PC-3 (cell line): ENCODE measurements at regions not wholly inside any gene's neighbourhood (a gene's known extent, or its start where the extent isn't known, plus 50 kb on each side); places are given as distances from the start of the nearest gene placed in this dataset.

ENCODE experiments used
- ATAC-seq: fragments of 200-7000 bp; cut with Tn5 transposase; 2 replicates; pipeline ENCODE4 v1.9.1; 2020; ENCODE audit warnings: mild to moderate bottlenecking, moderate library complexity
- BruUV-seq: library from RNA; stranded (reverse); fragments of 400-500 nt; replicated peaks from 2 replicates; lab custom pipeline; 2021; lab: Mats Ljungman, UMichigan
- CTCF ChIA-PET: fragments of 300-600 bp; sonication (Branson Sonifier 250); formaldehyde crosslinking; loops from one replicate; lab custom pipeline; 2022; ENCODE audit warnings: antibody characterized with exemption; lab: Charles Lee
- POLR2A ChIA-PET: fragments of 300-600 bp; sonication (Branson Sonifier 250); formaldehyde crosslinking; loops from one replicate; lab custom pipeline; 2022; ENCODE audit warnings: antibody characterized with exemption; ENCODE audit not compliant: unreplicated experiment; lab: Charles Lee
- DNase-seq: peaks from one replicate; pipeline ENCODE4 v3.0.0-alpha.2; 2015
- H2AFZ ChIP-seq: fragments of 300-600 bp; sonication (generic); 2 replicates; pipeline ENCODE4 v1.6.0; 2016; ENCODE audit warnings: antibody characterized with exemption, low read length
- H3F3A ChIP-seq: fragments of 300-600 bp; sonication (generic); one replicate; pipeline ENCODE4 v1.6.0; 2017; ENCODE audit warnings: antibody characterized with exemption, low read length, control low read depth, mild to moderate bottlenecking; ENCODE audit not compliant: unreplicated experiment
- H3K27ac ChIP-seq: fragments of 300-600 bp; sonication (generic); 2 replicates; pipeline ENCODE4 v1.5.1; 2016; ENCODE audit warnings: mild to moderate bottlenecking, low read length
- H3K27me3 ChIP-seq: fragments of 300-600 bp; sonication (generic); 2 replicates; pipeline ENCODE4 v1.6.1; 2016; ENCODE audit warnings: low read length, mixed read lengths
- H3K36me3 ChIP-seq: fragments of 300-600 bp; sonication (generic); 2 replicates; pipeline ENCODE4 v1.6.1; 2016; ENCODE audit warnings: low read depth, mixed run types, low read length, mixed read lengths
- H3K4me1 ChIP-seq: fragments of 300-600 bp; sonication (generic); 2 replicates; pipeline ENCODE4 v1.5.1; 2016; ENCODE audit warnings: low read length; ENCODE audit not compliant: insufficient read depth
- H3K4me2 ChIP-seq: fragments of 300-600 bp; sonication (generic); 2 replicates; pipeline ENCODE4 v1.6.0; 2016; ENCODE audit warnings: low read length
- H3K4me3 ChIP-seq: fragments of 300-600 bp; sonication (generic); 2 replicates; pipeline ENCODE4 v1.5.1; 2016; ENCODE audit warnings: mild to moderate bottlenecking, low read length, mixed read lengths
- H3K79me2 ChIP-seq: fragments of 300-600 bp; sonication (generic); 2 replicates; pipeline ENCODE4 v1.6.1; 2017; ENCODE audit warnings: low read length, mixed read lengths
- H3K9ac ChIP-seq: fragments of 300-600 bp; sonication (generic); 2 replicates; pipeline ENCODE4 v1.6.0; 2016; ENCODE audit warnings: mild to moderate bottlenecking, low read length
- H3K9me2 ChIP-seq: fragments of 300-600 bp; sonication (generic); replicated peaks from 2 replicates; pipeline ENCODE4 v1.6.1; 2016; ENCODE audit warnings: mixed run types, low read length, mixed read lengths
- H3K9me3 ChIP-seq: fragments of 300-600 bp; sonication (generic); 2 replicates; pipeline ENCODE4 v1.6.1; 2016; ENCODE audit warnings: low read length, mixed read lengths
- H4K20me1 ChIP-seq: fragments of 300-600 bp; sonication (generic); 2 replicates; pipeline ENCODE4 v1.6.1; 2016; ENCODE audit warnings: low read length, mixed read lengths
- CTCF ChIP-seq: fragments of 300-600 bp; sonication (generic); conservative IDR thresholded peaks from 2 replicates; pipeline ENCODE4 v1.5.1; 2017; ENCODE audit warnings: antibody characterized with exemption, low read depth, mild to moderate bottlenecking, low read length
- EZH2 ChIP-seq: fragments of 300-600 bp; sonication (generic); IDR thresholded peaks from one replicate; pipeline ENCODE4 v1.6.1; 2017; ENCODE audit warnings: antibody characterized with exemption, mild to moderate bottlenecking, low read length; ENCODE audit not compliant: unreplicated experiment
- EZH2phosphoT487 ChIP-seq: fragments of 300-600 bp; sonication (generic); IDR thresholded peaks from 2 replicates; pipeline ENCODE4 v1.6.1; 2018; ENCODE audit warnings: mild to moderate bottlenecking, antibody characterized with exemption, low read length, borderline replicate concordance
- intact Hi-C: fragments of 100-400 bp; cut with micrococcal nuclease; formaldehyde crosslinking; loops from 2 replicates; pipeline ENCODE4 v1.9.0; 2023

- no peak for ATAC-seq
- intact Hi-C loops = no loop called here
- no peaks in the 10 kb centered on the region for H3K36me3 ChIP-seq
Measured at GRCh38 chr5:117207088-117207668, 632.6 kb upstream of the SEMA6A start.

GRCh38 chr5:117205894-117206293 is 631.3 kb upstream of the SEMA6A start:
- intact Hi-C loops = no loop called here
- H3K9me3 ChIP-seq = no peaks in the 10 kb centered on the region
- H3K27ac ChIP-seq = no peak overlapping the region
- no peaks in the 10 kb centered on the region for H3K27me3 ChIP-seq
- no TSS peak for BruUV-seq
- TF ChIP-seq EZH2 = no peak
- H4K20me1 ChIP-seq = no peaks in the 10 kb centered on the region
- no peak overlapping the region for H2AFZ ChIP-seq
- no peak overlapping the region for H3K4me2 ChIP-seq
- H3K4me3 ChIP-seq = no peak overlapping the region
- ChIA-PET CTCF (no interaction called here), POLR2A (no interaction called here)
- H3K36me3 ChIP-seq = no peaks in the 10 kb centered on the region
- ATAC-seq (no peak), DNase-seq (no peak)
- H3K9ac ChIP-seq = no peak overlapping the region
- H3K4me1 ChIP-seq = no peaks in the 10 kb centered on the region
- H3K9me2 ChIP-seq = no peaks in the 10 kb centered on the region
- no peaks in the 10 kb centered on the region for H3K79me2 ChIP-seq
- no peaks in the 10 kb centered on the region for H3F3A ChIP-seq

More at GRCh38 chr5:117207088-117207668, 632.6 kb upstream of the SEMA6A start:
- H3K27me3 ChIP-seq = no peaks in the 10 kb centered on the region
- ChIA-PET POLR2A (no interaction called here), CTCF (no interaction called here)
- no peaks in the 10 kb centered on the region for H3F3A ChIP-seq
- no TSS peak for BruUV-seq
- H3K9ac ChIP-seq = no peak overlapping the region
- no peaks in the 10 kb centered on the region for H4K20me1 ChIP-seq
- no peak overlapping the region for H3K4me3 ChIP-seq
- no peaks in the 10 kb centered on the region for H3K79me2 ChIP-seq
- TF ChIP-seq CTCF (no peak), EZH2phosphoT487 (no peak), EZH2 (no peak)
- H3K9me2 ChIP-seq = no peaks in the 10 kb centered on the region
- H3K9me3 ChIP-seq = no peaks in the 10 kb centered on the region
- no peak overlapping the region for H2AFZ ChIP-seq
- no peak for DNase-seq
- no peak overlapping the region for H3K27ac ChIP-seq
- H3K4me1 ChIP-seq = no peaks in the 10 kb centered on the region
- no peak overlapping the region for H3K4me2 ChIP-seq

GRCh38 chr5:117204926-117205869 is 630.6 kb upstream of the SEMA6A start:
- H3K4me2 ChIP-seq = no peak overlapping the region
- no peaks in the 10 kb centered on the region for H3K4me1 ChIP-seq
- no TSS peak for BruUV-seq
- no peak overlapping the region for H3K4me3 ChIP-seq
- H3K27ac ChIP-seq = no peak overlapping the region
- no peaks in the 10 kb centered on the region for H4K20me1 ChIP-seq
- H2AFZ ChIP-seq = no peak overlapping the region
- no peaks in the 10 kb centered on the region for H3K9me2 ChIP-seq
- no peaks in the 10 kb centered on the region for H3F3A ChIP-seq
- H3K9me3 ChIP-seq = no peaks in the 10 kb centered on the region
- POLR2A ChIA-PET = no interaction called here
- DNase-seq = no peak
- no peaks in the 10 kb centered on the region for H3K79me2 ChIP-seq
- no peaks in the 10 kb centered on the region for H3K27me3 ChIP-seq
- no peak overlapping the region for H3K9ac ChIP-seq
- intact Hi-C loops = no loop called here
- TF ChIP-seq EZH2phosphoT487 (no peak), CTCF (no peak), EZH2 (no peak)
- CTCF ChIA-PET = no interaction called here
- no peaks in the 10 kb centered on the region for H3K36me3 ChIP-seq
- ATAC-seq = no peak
